ENCODE measurements at regions not wholly inside any gene's neighbourhood (a gene's known extent, or its start where the extent isn't known, plus 50 kb on each side); places are given as distances from the start of the nearest gene placed in this dataset.

DNA sequence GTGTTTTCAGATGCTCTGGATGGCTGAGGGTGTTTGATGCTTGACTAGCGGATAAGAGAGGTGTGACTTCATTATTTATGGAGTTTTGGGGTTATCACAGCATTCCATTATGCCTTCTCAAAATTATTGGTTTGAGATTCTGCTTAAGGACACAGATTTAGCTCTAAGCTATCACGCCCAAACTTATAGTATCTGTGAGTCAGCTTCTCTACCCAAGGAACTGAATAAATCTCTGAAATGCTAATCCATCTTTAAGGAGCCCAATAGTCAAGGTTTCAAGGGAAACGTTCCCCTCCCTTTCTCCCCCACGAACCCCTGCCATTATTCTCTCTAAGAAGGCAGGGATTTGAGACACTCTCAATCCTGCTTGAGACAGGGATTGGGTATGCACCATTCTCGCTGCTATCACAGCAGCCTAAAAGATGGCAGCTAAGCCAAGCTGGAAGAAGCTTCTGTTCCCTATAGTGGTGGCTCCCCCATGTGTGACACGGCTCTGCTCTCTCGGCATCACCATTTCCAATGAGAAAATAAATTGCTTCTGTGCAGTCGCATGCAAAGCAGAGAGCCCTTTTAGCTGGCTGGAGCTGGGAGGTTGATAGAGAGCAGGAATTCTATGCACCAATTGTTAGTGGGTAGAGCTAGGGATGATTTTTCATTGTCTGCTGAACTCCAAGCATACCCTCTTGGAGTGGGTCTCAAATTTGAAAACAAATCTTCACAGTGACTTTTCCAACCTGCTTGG lies 151.1 kb downstream of the IL20RB start:
- no peak overlapping the region for H3K4me3 ChIP-seq
- no peaks in the 10 kb centered on the region for H3K9me3 ChIP-seq
- peaks cover 0 to 11% (median 0%) of the 10 kb centered on the region in 3 donors for H3K4me1 ChIP-seq
- H3K27ac ChIP-seq: no peak overlapping the region
- peaks cover 14% of the 10 kb centered on the region for H3K27me3 ChIP-seq
- no peaks in the 10 kb centered on the region for H3K36me3 ChIP-seq
- TF ChIP-seq EP300 (IDR thresholded peaks at IDR 0.05) (no peak), POLR2AphosphoS5 (IDR thresholded peaks at IDR 0.05) (no peak), POLR2A (IDR thresholded peaks at IDR 0.05) (no peak)
- TF ChIP-seq, protein P1, sequence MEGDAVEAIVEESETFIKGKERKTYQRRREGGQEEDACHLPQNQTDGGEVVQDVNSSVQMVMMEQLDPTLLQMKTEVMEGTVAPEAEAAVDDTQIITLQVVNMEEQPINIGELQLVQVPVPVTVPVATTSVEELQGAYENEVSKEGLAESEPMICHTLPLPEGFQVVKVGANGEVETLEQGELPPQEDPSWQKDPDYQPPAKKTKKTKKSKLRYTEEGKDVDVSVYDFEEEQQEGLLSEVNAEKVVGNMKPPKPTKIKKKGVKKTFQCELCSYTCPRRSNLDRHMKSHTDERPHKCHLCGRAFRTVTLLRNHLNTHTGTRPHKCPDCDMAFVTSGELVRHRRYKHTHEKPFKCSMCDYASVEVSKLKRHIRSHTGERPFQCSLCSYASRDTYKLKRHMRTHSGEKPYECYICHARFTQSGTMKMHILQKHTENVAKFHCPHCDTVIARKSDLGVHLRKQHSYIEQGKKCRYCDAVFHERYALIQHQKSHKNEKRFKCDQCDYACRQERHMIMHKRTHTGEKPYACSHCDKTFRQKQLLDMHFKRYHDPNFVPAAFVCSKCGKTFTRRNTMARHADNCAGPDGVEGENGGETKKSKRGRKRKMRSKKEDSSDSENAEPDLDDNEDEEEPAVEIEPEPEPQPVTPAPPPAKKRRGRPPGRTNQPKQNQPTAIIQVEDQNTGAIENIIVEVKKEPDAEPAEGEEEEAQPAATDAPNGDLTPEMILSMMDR (IDR thresholded peaks at IDR 0.05): no peak
- 68 to 77% methylated on average over 4 to 7 of the region's 8 CpGs for WGBS, 2 donors (ENCODE audit: low coverage in 1 of 2)
- no peak for ATAC-seq

DNA sequence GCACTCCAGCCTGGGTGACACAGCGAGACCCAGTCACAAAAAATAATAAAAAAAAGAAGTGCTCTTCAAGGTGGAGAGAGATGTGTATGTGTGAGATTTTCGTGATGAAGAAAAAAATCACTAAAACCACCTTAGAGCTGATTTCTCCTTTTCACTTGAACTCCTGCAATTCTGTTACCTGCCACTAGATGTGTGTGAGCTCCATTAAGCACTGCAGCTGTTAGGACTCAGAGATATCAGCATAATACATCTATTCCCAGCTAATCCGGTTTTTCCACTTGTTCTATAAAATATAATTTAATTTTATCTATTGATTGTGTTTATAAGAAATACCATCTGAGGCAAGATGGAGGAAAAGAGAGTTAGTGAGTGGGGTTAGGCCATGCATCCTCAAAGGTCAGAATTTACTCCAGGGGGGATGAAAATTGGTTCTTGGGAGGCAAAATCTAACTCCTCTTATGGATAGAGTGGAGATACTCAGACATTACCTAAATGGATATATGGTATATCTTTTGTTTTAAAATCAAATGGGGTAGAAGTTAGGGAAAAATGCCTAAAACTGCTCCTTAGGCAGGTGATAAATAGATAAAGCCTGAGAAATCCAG lies 152.7 kb downstream of the IL20RB start:
- no peaks in the 10 kb centered on the region for H3K36me3 ChIP-seq
- peaks cover 0 to 9% (median 0%) of the 10 kb centered on the region in 3 donors for H3K4me1 ChIP-seq
- 24 to 38% methylated on average over 3 of the region's 3 CpGs for WGBS, 2 donors (ENCODE audit: low coverage in 1 of 2)
- H3K27ac ChIP-seq: no peak overlapping the region
- H3K27me3 ChIP-seq: peaks cover 14% of the 10 kb centered on the region
- no peak overlapping the region for H3K4me3 ChIP-seq
- no peak for TF ChIP-seq POLR2AphosphoS5 (IDR thresholded peaks at IDR 0.05)
- TF ChIP-seq, protein P1 (IDR thresholded peaks at IDR 0.05): peak; percentile 41 to 66 (median 65)
- no peaks in the 10 kb centered on the region for H3K9me3 ChIP-seq
- no peak for ATAC-seq

DNA sequence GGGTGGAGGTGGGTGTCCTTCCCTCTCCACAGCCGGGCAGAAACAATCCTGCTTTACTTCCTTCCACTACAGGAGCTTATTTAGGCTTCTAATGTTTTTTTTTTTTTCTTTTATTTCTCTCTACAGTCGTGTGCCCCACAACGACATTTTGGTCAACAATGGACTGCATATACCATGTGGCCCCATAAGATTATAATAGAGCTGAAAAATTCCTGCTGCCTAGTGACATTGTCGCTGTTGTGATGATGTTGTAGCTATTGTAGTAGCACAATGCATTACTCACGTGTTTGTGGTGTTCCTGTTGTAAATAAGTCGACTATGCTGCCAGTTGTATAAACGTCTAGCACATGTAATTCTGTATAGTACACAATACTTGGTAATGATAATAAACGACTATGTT lies 153.7 kb downstream of the IL20RB start:
- Histone ChIP-seq H3K4me3 (no peak overlapping the region), H3K27me3 (peaks cover 14% of the 10 kb centered on the region), H3K36me3 (no peaks in the 10 kb centered on the region), H3K9me3 (no peaks in the 10 kb centered on the region), H3K27ac (no peak overlapping the region), H3K4me1 (peaks cover 0 to 5% (median 0%) of the 10 kb centered on the region in 3 donors)
- ATAC-seq: no peak
- 83 to 88% methylated on average over 8 of the region's 8 CpGs for WGBS, 2 donors (ENCODE audit: low coverage in 1 of 2)
- TF ChIP-seq, protein P1 (IDR thresholded peaks at IDR 0.05): no peak
- no peak for TF ChIP-seq POLR2AphosphoS5 (IDR thresholded peaks at IDR 0.05)
- TF ChIP-seq POLR2A (IDR thresholded peaks at IDR 0.05): no peak
- TF ChIP-seq EP300 (IDR thresholded peaks at IDR 0.05): no peak

DNA sequence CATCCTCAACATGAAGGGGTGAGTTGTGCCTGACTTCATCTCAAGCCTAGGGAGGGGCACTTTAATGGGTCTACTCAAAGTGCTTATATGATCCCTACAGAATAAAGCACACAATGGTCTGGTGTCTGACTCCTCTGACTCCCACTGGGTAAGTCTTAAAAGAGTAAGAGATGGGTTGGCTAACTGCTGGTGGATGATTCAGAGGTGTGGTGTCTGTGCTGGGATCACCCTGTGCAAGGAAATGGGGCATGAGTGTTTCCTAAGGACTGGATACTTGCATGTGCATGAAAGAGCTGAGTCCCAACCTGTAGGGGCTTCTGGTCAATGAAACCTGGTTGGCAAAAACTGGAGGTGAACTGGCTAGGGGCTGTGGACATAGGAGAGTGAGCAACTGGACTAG lies 158.8 kb downstream of the IL20RB start:
- Histone ChIP-seq H3K9me3 (no peaks in the 10 kb centered on the region), H3K27ac (no peak overlapping the region), H3K36me3 (no peaks in the 10 kb centered on the region), H3K27me3 (peaks cover 8% of the 10 kb centered on the region), H3K4me3 (no peak overlapping the region), H3K4me1 (no peaks in the 10 kb centered on the region)
- ATAC-seq: no peak
- no peak for TF ChIP-seq POLR2AphosphoS5 (IDR thresholded peaks at IDR 0.05)
- TF ChIP-seq, protein P1 (IDR thresholded peaks at IDR 0.05): no peak

DNA sequence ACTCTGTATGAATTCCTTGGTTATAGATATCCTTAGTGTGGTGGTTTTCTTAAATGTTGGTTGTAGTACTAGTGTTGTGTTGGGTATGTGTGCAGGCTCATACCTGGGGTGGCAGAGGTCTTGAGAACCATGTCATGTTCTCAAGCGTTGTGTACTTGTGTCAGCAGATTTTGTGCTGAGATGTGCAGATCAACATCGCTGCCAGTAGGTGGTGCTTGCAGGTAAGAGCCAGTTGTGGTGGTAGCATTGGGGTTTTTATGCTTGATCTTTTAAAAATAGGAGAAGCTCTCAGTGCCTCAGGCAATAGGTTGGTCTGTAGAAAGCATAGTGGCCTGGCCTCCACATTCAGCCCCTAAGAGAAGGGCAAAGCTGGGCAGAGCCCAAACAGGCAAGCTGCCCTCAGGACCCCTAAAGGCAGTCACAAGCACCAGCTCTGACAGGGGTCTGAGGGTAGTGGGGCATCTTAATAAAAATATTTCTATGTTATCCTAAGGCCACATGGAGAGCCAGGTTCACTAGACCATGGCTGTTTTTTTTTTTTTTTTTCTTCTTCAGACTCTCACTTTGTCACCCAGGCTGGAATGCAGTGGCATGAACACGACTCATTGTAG lies 164.0 kb downstream of the IL20RB start:
- TF ChIP-seq POLR2AphosphoS5 (IDR thresholded peaks at IDR 0.05): no peak
- no peak for TF ChIP-seq POLR2A (IDR thresholded peaks at IDR 0.05)
- TF ChIP-seq, protein P1 (IDR thresholded peaks at IDR 0.05): peak in 3 of 4 experiments; percentile 24 to 54 (median 44)
- TF ChIP-seq EP300 (IDR thresholded peaks at IDR 0.05): no peak
- 47 to 48% methylated on average over 2 to 3 of the region's 3 CpGs for WGBS, 2 donors (ENCODE audit: low coverage in 1 of 2)
- ATAC-seq: no peak

More for the DNA sequence above, 164.0 kb downstream of the IL20RB start:
- H3K9me3 ChIP-seq: no peaks in the 10 kb centered on the region
- no peak overlapping the region for H3K4me3 ChIP-seq
- H3K27ac ChIP-seq: no peak overlapping the region
- no peaks in the 10 kb centered on the region for H3K36me3 ChIP-seq
- H3K4me1 ChIP-seq: no peaks in the 10 kb centered on the region
- peaks cover 7% of the 10 kb centered on the region for H3K27me3 ChIP-seq

Measured in gastroesophageal sphincter (tissue), 4 donors.